Gastrocnemius medialis (tissue), 4 donors: ENCODE measurements at regions not wholly inside any gene's neighbourhood (a gene's known extent, or its start where the extent isn't known, plus 50 kb on each side); places are given as distances from the start of the nearest gene placed in this dataset.

Source experiments
- CTCF ChIP-seq, 5 experiments: fragments of 450-650 bp in 3 of 5; fragments of 200-600 bp in 2 of 5; sonication (generic) in 2 of 5; IDR thresholded peaks in 4 of 5; conservative IDR thresholded peaks in 1 of 5; 1 replicate in 4 of 5; 2 replicates in 1 of 5; pipeline ENCODE4 v1.5.1; 2016 to 2019; ENCODE audit warnings: antibody characterized with exemption in 5 of 5, mild to moderate bottlenecking in 3 of 5, moderate library complexity in 3 of 5
- POLR2A ChIP-seq, 2 donors: fragments of 450-650 bp; IDR thresholded peaks; one replicate each; pipeline ENCODE4 v1.6.1; 2017; ENCODE audit warnings: antibody characterized with exemption in 2 of 2, mild to moderate bottlenecking in 2 of 2, moderate library complexity in 2 of 2

DNA sequence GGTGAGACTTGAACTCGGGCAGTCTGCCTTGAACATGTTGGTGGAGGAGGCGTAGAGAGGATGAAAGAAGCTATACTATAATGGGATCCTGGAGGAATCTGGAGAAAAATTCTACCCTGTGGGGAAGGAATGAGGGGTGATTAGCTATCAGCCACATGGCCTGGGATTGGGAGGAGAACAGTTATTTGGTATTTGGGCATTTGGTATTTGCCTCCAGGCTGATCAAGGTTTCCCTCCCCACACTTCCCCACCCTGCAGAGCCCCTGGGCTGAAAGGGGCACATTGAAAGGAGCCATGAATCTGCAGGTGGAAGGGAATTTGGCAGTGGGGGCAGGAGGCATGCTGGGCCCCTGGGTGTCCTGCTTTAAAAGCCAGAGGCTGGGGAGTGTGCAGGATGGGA lies 235.3 kb downstream of the INHBA start:
- TF ChIP-seq CTCF (IDR thresholded peaks at IDR 0.05 in 4 of 5, conservative IDR thresholded peaks at IDR 0.05 in 1 of 5) (no peak), POLR2A (IDR thresholded peaks at IDR 0.05) (no peak)
